ENCODE measurements at regions not wholly inside any gene's neighbourhood (a gene's known extent, or its start where the extent isn't known, plus 50 kb on each side); places are given as distances from the start of the nearest gene placed in this dataset.

DNA sequence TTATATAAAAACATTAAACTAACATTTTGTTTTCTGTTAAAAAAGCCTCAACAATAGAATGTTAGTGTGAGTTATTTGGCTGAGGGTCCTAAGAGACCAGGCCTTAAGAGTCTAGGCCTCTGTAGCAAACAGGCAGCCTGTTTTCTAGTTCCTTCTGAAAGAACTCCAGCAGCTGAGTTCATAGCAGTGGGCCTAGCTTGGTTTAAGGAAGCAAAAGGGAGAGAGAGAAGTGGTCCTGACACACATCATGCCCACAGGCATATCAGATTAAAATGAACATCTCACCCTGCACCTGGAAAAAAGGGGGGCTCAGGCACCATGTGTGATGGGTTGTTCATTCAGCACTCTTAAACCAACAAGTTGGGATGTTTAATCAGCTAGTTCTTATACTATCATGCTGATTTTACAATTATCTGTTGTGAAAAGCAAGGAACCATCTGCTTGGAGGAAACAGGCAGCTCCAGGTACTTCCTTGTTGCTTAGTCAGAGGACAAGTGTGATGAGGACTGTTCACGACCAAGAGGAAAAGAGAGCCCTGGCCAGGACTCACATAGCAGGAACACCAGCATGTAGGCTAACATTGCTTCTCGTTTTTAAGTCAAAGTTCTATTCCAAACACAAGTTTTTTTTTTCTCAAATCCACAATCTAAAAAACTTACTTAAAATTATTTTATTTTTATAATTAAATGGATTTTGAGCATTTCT lies 81.3 kb upstream of the FRY start:
- H3K4me2 ChIP-seq, result no peak overlapping the region
- H3K9me2 ChIP-seq (replicated peaks; ENCODE audit: insufficient read depth), result no peaks in the 10 kb centered on the region
- H3K9me3 ChIP-seq (ENCODE audit: low read depth), result no peaks in the 10 kb centered on the region
- H3K27ac ChIP-seq, result no peak overlapping the region
- TF ChIP-seq, protein P1, sequence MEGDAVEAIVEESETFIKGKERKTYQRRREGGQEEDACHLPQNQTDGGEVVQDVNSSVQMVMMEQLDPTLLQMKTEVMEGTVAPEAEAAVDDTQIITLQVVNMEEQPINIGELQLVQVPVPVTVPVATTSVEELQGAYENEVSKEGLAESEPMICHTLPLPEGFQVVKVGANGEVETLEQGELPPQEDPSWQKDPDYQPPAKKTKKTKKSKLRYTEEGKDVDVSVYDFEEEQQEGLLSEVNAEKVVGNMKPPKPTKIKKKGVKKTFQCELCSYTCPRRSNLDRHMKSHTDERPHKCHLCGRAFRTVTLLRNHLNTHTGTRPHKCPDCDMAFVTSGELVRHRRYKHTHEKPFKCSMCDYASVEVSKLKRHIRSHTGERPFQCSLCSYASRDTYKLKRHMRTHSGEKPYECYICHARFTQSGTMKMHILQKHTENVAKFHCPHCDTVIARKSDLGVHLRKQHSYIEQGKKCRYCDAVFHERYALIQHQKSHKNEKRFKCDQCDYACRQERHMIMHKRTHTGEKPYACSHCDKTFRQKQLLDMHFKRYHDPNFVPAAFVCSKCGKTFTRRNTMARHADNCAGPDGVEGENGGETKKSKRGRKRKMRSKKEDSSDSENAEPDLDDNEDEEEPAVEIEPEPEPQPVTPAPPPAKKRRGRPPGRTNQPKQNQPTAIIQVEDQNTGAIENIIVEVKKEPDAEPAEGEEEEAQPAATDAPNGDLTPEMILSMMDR (IDR thresholded peaks at IDR 0.05; ENCODE audit: poor library complexity), result no peak
- TF ChIP-seq EZH2 (IDR thresholded peaks at IDR 0.05; ENCODE audit: borderline replicate concordance), result no peak
- H3K36me3 ChIP-seq (replicated peaks; ENCODE audit: insufficient read depth, low read depth), result no peaks in the 10 kb centered on the region
- no peak overlapping the region for H2AFZ ChIP-seq
- no peaks in the 10 kb centered on the region for H3K79me2 ChIP-seq
- WGBS (ENCODE audit: low lambda C conversion rate, missing lambda C conversion rate), result 81% methylated on average over 2 of the region's 2 CpGs
- no peaks in the 10 kb centered on the region for H3K27me3 ChIP-seq
- no peak overlapping the region for H3K4me3 ChIP-seq
- DNase-seq (ENCODE audit: low spot score), result no peak
- H4K20me1 ChIP-seq (ENCODE audit: insufficient read depth, poor library complexity, severe bottlenecking), result no peaks in the 10 kb centered on the region
- peaks cover 10% of the 10 kb centered on the region for H3K4me1 ChIP-seq (ENCODE audit: insufficient read depth)

DNA sequence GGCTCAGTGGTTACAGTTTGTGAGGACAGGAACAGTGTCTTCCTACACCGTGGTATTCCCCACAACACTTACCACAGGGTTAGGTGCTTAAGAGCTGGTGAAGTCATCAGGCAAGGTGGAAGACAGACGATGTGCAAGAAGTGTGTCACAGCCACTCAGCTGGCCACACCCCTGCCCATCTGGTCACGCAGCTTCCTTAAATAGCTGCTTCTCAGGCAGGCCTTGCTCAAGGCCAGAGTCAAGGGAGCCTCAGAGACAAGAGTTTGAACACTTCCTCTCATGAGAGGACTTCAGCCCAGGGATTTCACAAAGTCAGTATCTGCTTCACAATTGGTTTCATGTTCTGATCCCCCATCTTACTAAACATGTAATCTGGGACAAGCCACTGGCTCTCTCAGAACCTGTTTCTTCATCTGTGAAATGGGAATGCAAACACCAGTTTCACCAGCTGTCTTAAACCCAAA lies 80.3 kb upstream of the FRY start:
- DNase-seq (ENCODE audit: low spot score), result peak; percentile 57
- Histone ChIP-seq H3K9me2 (replicated peaks; ENCODE audit: insufficient read depth) (no peaks in the 10 kb centered on the region), H3K9me3 (ENCODE audit: low read depth) (no peaks in the 10 kb centered on the region), H3K79me2 (no peaks in the 10 kb centered on the region), H2AFZ (no peak overlapping the region), H3K36me3 (replicated peaks; ENCODE audit: insufficient read depth, low read depth) (no peaks in the 10 kb centered on the region), H3K4me2 (no peak overlapping the region), H4K20me1 (ENCODE audit: insufficient read depth, poor library complexity, severe bottlenecking) (no peaks in the 10 kb centered on the region), H3K4me1 (ENCODE audit: insufficient read depth) (no peaks in the 10 kb centered on the region), H3K27me3 (no peaks in the 10 kb centered on the region), H3K27ac (peak overlapping the region; percentile 21), H3K4me3 (no peak overlapping the region)
- WGBS (ENCODE audit: low lambda C conversion rate, missing lambda C conversion rate), result 74% methylated on average over 3 of the region's 3 CpGs
- no peak for TF ChIP-seq EZH2 (IDR thresholded peaks at IDR 0.05; ENCODE audit: borderline replicate concordance)
- TF ChIP-seq, protein P1 (IDR thresholded peaks at IDR 0.05; ENCODE audit: poor library complexity), result no peak
- TF ChIP-seq EZH2phosphoT487 (IDR thresholded peaks at IDR 0.05; ENCODE audit: low read depth, severe bottlenecking, unreplicated experiment), result no peak

DNA sequence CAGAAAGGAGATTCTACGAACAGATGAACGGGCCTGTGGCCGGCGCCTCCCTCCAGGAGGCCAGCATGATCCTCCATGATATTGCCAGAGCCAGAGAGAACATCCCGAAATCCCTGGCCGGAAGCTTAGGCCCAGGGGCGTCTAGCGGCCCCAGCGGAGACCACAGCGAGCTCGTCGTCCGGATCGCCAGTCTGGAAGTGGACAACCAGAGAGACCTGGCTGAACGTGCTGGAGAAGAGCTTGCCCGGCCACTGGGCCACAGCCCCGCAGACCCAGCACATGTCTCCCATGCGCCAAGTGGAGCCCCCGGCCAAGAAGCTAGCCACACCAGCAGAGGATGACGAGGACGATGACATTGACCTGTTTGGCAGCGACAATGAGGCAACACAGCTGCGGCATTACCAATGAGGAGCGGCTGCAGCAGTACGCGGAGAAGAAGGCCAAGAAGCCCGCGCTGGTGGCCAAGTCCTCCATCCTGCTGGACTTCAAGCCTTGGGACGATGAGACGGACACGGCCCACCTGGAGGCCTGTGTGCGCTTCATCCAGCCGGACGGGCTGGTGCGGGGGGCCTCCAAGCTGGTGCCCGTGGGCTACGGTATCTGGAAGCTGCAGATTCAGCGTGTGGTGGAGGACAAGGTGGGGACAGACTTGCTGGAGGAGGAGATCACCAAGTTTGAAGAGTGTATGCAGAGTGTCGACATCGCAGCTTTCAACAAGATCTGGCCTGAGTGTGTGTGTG lies 78.8 kb upstream of the FRY start:
- no peak overlapping the region for H3K4me2 ChIP-seq
- no peaks in the 10 kb centered on the region for H3K36me3 ChIP-seq (replicated peaks; ENCODE audit: insufficient read depth, low read depth)
- H3K9me2 ChIP-seq (replicated peaks; ENCODE audit: insufficient read depth), result no peaks in the 10 kb centered on the region
- no peaks in the 10 kb centered on the region for H3K79me2 ChIP-seq
- no peaks in the 10 kb centered on the region for H3K4me1 ChIP-seq (ENCODE audit: insufficient read depth)
- 96% methylated on average over 37 of the region's 40 CpGs for WGBS (ENCODE audit: low lambda C conversion rate, missing lambda C conversion rate)
- H4K20me1 ChIP-seq (ENCODE audit: insufficient read depth, poor library complexity, severe bottlenecking), result no peaks in the 10 kb centered on the region
- no peaks in the 10 kb centered on the region for H3K9me3 ChIP-seq (ENCODE audit: low read depth)
- no peak overlapping the region for H2AFZ ChIP-seq
- TF ChIP-seq, protein P1 (IDR thresholded peaks at IDR 0.05; ENCODE audit: poor library complexity), result no peak
- TF ChIP-seq EZH2phosphoT487 (IDR thresholded peaks at IDR 0.05; ENCODE audit: low read depth, severe bottlenecking, unreplicated experiment) (no peak), EZH2 (IDR thresholded peaks at IDR 0.05; ENCODE audit: borderline replicate concordance) (no peak)
- H3K27ac ChIP-seq, result no peak overlapping the region
- no peaks in the 10 kb centered on the region for H3K27me3 ChIP-seq
- H3K4me3 ChIP-seq, result no peak overlapping the region
- no peak for DNase-seq (ENCODE audit: low spot score)

Measured in hepatocyte (in vitro differentiated cells).